ENCODE measurements at regions not wholly inside any gene's neighbourhood (a gene's known extent, or its start where the extent isn't known, plus 50 kb on each side); places are given as distances from the start of the nearest gene placed in this dataset.

DNA sequence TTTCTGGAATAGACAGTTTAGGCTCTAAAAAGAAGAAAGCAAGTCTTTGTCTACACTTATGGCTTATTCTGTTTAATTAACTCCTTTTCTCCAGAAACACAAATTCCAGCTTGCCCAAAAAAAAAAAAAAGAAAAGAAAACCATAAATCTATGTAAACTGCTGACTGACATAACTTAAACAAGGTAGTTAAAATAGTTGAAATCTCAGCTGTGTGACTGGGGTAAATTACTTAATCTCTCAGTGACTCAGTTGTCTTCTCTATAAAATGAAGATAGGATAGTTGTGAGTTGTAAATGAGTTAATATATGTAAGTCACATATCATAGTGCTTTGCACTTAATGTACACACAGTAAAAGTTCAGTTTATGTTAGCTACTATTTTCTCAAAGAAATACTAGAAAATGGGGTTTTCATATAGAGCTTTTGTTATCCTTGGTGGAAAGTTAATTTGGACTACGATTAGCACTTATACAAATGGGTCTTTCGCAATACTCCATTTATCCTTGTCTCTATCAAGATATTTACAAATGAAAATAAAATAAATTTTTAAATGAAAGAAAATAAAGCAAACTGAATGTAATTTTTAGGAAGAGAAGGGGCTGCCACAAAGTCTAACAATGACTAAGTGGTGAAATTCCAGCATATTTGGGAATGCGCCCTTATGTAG lies 200.9 kb downstream of the MBL2 start:
- ChIA-PET CTCF (interaction anchor here (1.0 kb wide), 1 partner anchor 264 kb away, joined by 3 read pairs; no protein-coding TSS in a partner anchor), RAD21 (ENCODE audit: low non-redundant PET in 1 of 2, low total read pairs in 2 of 2, uncharacterized antibody in 2 of 2, unreplicated experiment in 2 of 2) (no interaction called here), POLR2A (no interaction called here)
- no peak for ATAC-seq
- no peaks in the 10 kb centered on the region for H3K79me2 ChIP-seq (ENCODE audit: insufficient read depth, low read length)
- H4K20me1 ChIP-seq (ENCODE audit: insufficient read depth): no peaks in the 10 kb centered on the region
- no peaks in the 10 kb centered on the region for H3K9me3 ChIP-seq (ENCODE audit: control insufficient read depth in 1 of 2, insufficient read depth in 1 of 2, low read depth in 1 of 2, low read length in 2 of 2)
- no peak for DNase-seq (ENCODE audit: low read depth, low spot score)
- intact Hi-C loops (cut with micrococcal nuclease): no loop called here
- no peaks in the 10 kb centered on the region for H3K36me3 ChIP-seq (ENCODE audit: control insufficient read depth in 1 of 2, insufficient read depth in 2 of 2, low read length in 2 of 2)
- no peaks in the 10 kb centered on the region for H3K27me3 ChIP-seq (ENCODE audit: insufficient read depth, low read length)
- BruUV-seq (replicated peaks): no TSS peak
- peaks cover 2 to 12% of the 10 kb centered on the region in 2 experiments; a peak in 3 of 4 replicates for H3K4me1 ChIP-seq (ENCODE audit: control insufficient read depth in 1 of 2, insufficient read depth in 2 of 2, low read length in 2 of 2)
- H3K4me2 ChIP-seq (ENCODE audit: low read length): no peak overlapping the region
- no peak overlapping the region for H3K27ac ChIP-seq (ENCODE audit: low read depth, low read length)
- TF ChIP-seq ZNF274 (IDR thresholded peaks at IDR 0.05; ENCODE audit: low read depth, low read length): no peak
- no peak for TF ChIP-seq ELF1 (IDR thresholded peaks at IDR 0.05; ENCODE audit: borderline replicate concordance, low read depth)
- TF ChIP-seq, protein P1, sequence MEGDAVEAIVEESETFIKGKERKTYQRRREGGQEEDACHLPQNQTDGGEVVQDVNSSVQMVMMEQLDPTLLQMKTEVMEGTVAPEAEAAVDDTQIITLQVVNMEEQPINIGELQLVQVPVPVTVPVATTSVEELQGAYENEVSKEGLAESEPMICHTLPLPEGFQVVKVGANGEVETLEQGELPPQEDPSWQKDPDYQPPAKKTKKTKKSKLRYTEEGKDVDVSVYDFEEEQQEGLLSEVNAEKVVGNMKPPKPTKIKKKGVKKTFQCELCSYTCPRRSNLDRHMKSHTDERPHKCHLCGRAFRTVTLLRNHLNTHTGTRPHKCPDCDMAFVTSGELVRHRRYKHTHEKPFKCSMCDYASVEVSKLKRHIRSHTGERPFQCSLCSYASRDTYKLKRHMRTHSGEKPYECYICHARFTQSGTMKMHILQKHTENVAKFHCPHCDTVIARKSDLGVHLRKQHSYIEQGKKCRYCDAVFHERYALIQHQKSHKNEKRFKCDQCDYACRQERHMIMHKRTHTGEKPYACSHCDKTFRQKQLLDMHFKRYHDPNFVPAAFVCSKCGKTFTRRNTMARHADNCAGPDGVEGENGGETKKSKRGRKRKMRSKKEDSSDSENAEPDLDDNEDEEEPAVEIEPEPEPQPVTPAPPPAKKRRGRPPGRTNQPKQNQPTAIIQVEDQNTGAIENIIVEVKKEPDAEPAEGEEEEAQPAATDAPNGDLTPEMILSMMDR (IDR thresholded peaks at IDR 0.05 in 2 of 3, conservative IDR thresholded peaks at IDR 0.05 in 1 of 3; ENCODE audit: borderline replicate concordance in 1 of 3, insufficient read depth in 1 of 3, low read depth in 2 of 3, low read length in 2 of 3): no peak
- no peak for TF ChIP-seq SP1 (IDR thresholded peaks at IDR 0.05; ENCODE audit: low read depth)
- TF ChIP-seq, protein P2, sequence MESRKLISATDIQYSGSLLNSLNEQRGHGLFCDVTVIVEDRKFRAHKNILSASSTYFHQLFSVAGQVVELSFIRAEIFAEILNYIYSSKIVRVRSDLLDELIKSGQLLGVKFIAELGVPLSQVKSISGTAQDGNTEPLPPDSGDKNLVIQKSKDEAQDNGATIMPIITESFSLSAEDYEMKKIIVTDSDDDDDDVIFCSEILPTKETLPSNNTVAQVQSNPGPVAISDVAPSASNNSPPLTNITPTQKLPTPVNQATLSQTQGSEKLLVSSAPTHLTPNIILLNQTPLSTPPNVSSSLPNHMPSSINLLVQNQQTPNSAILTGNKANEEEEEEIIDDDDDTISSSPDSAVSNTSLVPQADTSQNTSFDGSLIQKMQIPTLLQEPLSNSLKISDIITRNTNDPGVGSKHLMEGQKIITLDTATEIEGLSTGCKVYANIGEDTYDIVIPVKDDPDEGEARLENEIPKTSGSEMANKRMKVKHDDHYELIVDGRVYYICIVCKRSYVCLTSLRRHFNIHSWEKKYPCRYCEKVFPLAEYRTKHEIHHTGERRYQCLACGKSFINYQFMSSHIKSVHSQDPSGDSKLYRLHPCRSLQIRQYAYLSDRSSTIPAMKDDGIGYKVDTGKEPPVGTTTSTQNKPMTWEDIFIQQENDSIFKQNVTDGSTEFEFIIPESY (IDR thresholded peaks at IDR 0.05; ENCODE audit: extremely low read depth, insufficient replicate concordance, low read length): no peak
- no peak for TF ChIP-seq POLR2AphosphoS5 (IDR thresholded peaks at IDR 0.05; ENCODE audit: low read depth, low read length)
- no peak for TF ChIP-seq CEBPB (IDR thresholded peaks at IDR 0.05; ENCODE audit: low read depth)
- no peak for TF ChIP-seq FOSL1 (IDR thresholded peaks at IDR 0.05; ENCODE audit: low read depth)
- no peak for TF ChIP-seq POLR2A (IDR thresholded peaks at IDR 0.05; ENCODE audit: borderline replicate concordance, extremely low read depth, insufficient read depth, insufficient read length)
- TF ChIP-seq, protein P3, sequence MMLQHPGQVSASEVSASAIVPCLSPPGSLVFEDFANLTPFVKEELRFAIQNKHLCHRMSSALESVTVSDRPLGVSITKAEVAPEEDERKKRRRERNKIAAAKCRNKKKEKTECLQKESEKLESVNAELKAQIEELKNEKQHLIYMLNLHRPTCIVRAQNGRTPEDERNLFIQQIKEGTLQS (IDR thresholded peaks at IDR 0.05): no peak
- TF ChIP-seq YY1 (IDR thresholded peaks at IDR 0.05; ENCODE audit: extremely low read depth, insufficient replicate concordance, low read depth, low read length): no peak
- H3K9me2 ChIP-seq (ENCODE audit: insufficient read depth): no peaks in the 10 kb centered on the region
- H2AFZ ChIP-seq (ENCODE audit: low read depth, low read length, poor library complexity, severe bottlenecking): no peak overlapping the region
- H3K9ac ChIP-seq (ENCODE audit: low read length): no peak overlapping the region
- H3K4me3 ChIP-seq (replicated peaks in 1 of 2; ENCODE audit: low read depth in 1 of 2, low read length in 2 of 2): no peak overlapping the region

Data from HCT116 (cell line).